Testis (tissue), 2 donors: ENCODE measurements at regions not wholly inside any gene's neighbourhood (a gene's known extent, or its start where the extent isn't known, plus 50 kb on each side); places are given as distances from the start of the nearest gene placed in this dataset.

Experiments
- CTCF ChIP-seq, 3 experiments: fragments of 450-650 bp in 2 of 3; fragments of 200-600 bp in 1 of 3; sonication (generic) in 1 of 3; IDR thresholded peaks; one replicate each; pipeline ENCODE4 v1.5.1; 2016 to 2019; ENCODE audit warnings: antibody characterized with exemption in 3 of 3, mild to moderate bottlenecking in 2 of 3, moderate library complexity in 1 of 3
- POLR2A ChIP-seq: fragments of 450-650 bp; IDR thresholded peaks from one replicate; pipeline ENCODE4 v1.6.1; 2017; ENCODE audit warnings: antibody characterized with exemption, mild to moderate bottlenecking, moderate library complexity

- TF ChIP-seq CTCF (IDR thresholded peaks at IDR 0.05): peak; percentile 43 to 55 (median 45)
- TF ChIP-seq POLR2A: no peak
Measured at GRCh38 chr2:224646242-224646846, 61.2 kb upstream of the CUL3 start.
